ENCODE measurements at regions not wholly inside any gene's neighbourhood (a gene's known extent, or its start where the extent isn't known, plus 50 kb on each side); places are given as distances from the start of the nearest gene placed in this dataset.

DNA sequence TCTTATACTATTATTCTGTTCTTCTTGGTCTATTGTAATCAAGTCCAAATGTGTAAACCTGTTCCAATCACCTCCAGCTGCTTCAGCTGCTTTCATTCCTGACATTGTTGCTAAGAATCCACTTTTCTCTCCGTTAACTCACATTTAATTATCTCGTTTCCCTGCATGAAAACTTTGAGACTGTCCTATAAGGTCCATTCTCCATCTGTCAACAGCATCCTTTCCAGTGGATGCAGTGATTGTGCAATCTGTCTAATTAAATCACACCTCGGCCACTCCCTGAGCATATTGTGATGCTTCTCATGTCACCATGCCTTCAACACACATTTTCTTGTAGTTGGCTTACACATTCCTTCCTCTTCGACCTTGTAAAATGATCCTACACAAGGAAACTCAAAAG is 1626.9 kb upstream of the SLC10A2 start:
- H3K9me3 Mint-ChIP-seq, result no peaks in the 10 kb centered on the region
- no peaks in the 10 kb centered on the region for H3K4me1 Mint-ChIP-seq
- Histone ChIP-seq H3K27me3 (ENCODE audit: control insufficient read depth, insufficient read depth, low read length, poor library complexity, severe bottlenecking) (peaks cover 31% of the 10 kb centered on the region), H3K36me3 (ENCODE audit: control insufficient read depth, insufficient read depth, low read length) (no peaks in the 10 kb centered on the region), H3K4me1 (ENCODE audit: control insufficient read depth, insufficient read depth, low read length) (no peaks in the 10 kb centered on the region), H3K9ac (ENCODE audit: extremely low read depth, low read length, poor library complexity, severe bottlenecking) (no peak overlapping the region), H3K4me3 (ENCODE audit: low read length) (no peak overlapping the region), H3K9me3 (ENCODE audit: control insufficient read depth, low read length) (no peaks in the 10 kb centered on the region), H3K27ac (ENCODE audit: low read depth, low read length) (no peak overlapping the region)
- H3K36me3 Mint-ChIP-seq (ENCODE audit: low read depth), result no peaks in the 10 kb centered on the region
- H3K27me3 Mint-ChIP-seq (ENCODE audit: insufficient read depth), result peaks cover 3% of the 10 kb centered on the region
- H3K4me3 Mint-ChIP-seq, result no peak overlapping the region
- no peak overlapping the region for H3K27ac Mint-ChIP-seq
- TF ChIP-seq, protein P1, sequence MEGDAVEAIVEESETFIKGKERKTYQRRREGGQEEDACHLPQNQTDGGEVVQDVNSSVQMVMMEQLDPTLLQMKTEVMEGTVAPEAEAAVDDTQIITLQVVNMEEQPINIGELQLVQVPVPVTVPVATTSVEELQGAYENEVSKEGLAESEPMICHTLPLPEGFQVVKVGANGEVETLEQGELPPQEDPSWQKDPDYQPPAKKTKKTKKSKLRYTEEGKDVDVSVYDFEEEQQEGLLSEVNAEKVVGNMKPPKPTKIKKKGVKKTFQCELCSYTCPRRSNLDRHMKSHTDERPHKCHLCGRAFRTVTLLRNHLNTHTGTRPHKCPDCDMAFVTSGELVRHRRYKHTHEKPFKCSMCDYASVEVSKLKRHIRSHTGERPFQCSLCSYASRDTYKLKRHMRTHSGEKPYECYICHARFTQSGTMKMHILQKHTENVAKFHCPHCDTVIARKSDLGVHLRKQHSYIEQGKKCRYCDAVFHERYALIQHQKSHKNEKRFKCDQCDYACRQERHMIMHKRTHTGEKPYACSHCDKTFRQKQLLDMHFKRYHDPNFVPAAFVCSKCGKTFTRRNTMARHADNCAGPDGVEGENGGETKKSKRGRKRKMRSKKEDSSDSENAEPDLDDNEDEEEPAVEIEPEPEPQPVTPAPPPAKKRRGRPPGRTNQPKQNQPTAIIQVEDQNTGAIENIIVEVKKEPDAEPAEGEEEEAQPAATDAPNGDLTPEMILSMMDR (conservative IDR thresholded peaks at IDR 0.05), result no peak
- no peak for DNase-seq
- 92 to 93% methylated on average over 3 to 4 of the region's 4 CpGs for WGBS, 2 experiments (ENCODE audit: insufficient coverage in 1 of 2, insufficient read length in 1 of 2)

DNA sequence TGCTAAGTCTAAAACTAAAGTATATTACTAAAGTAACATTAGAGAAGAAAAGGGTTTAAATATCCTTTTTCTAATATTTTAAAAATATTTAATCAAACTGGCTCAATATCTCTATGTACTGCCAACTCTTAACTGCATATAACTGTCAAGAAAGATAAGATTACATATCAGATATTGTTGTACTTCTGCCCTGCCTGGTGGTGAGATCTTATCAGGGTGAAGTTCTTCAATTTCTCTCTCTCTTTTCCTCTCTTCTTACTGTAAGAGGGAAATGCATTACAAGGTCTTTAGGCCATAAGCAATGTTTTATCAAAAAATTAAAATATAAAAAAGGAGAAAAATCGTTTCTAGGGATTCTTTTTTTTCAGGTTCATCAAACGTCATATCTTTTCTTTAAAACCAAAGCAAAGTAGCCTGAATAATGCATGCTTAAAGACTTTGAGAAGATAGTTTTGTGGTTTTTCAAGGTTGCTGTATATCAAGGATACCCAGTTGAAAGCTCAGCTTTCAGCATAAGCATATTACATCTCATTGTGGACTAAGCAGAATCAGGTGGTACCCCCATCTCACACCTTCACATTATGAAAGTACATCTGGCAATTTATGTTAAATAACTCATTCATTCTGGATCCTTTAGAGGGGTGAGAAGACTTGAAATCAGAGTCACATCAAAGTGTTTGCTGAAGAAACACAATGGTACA is 1625.7 kb upstream of the SLC10A2 start:
- H3K4me3 ChIP-seq (ENCODE audit: low read length), result no peak overlapping the region
- H3K9me3 Mint-ChIP-seq, result no peaks in the 10 kb centered on the region
- no peaks in the 10 kb centered on the region for H3K4me1 ChIP-seq (ENCODE audit: control insufficient read depth, insufficient read depth, low read length)
- no peaks in the 10 kb centered on the region for H3K36me3 ChIP-seq (ENCODE audit: control insufficient read depth, insufficient read depth, low read length)
- no peak for DNase-seq
- H3K27me3 Mint-ChIP-seq (ENCODE audit: insufficient read depth), result peaks cover 3% of the 10 kb centered on the region
- TF ChIP-seq, protein P1 (conservative IDR thresholded peaks at IDR 0.05), result no peak
- no peak overlapping the region for H3K27ac Mint-ChIP-seq
- H3K27me3 ChIP-seq (ENCODE audit: control insufficient read depth, insufficient read depth, low read length, poor library complexity, severe bottlenecking), result peaks cover 31% of the 10 kb centered on the region
- WGBS, 2 experiments (ENCODE audit: insufficient coverage in 1 of 2, insufficient read length in 1 of 2), result 75% methylated on average over 2 of the region's 2 CpGs; no CpG with 5 or more reads in 1 of the 2 experiments
- no peaks in the 10 kb centered on the region for H3K36me3 Mint-ChIP-seq (ENCODE audit: low read depth)
- no peak overlapping the region for H3K27ac ChIP-seq (ENCODE audit: low read depth, low read length)
- H3K4me1 Mint-ChIP-seq, result no peaks in the 10 kb centered on the region
- no peaks in the 10 kb centered on the region for H3K9me3 ChIP-seq (ENCODE audit: control insufficient read depth, low read length)
- H3K9ac ChIP-seq (ENCODE audit: extremely low read depth, low read length, poor library complexity, severe bottlenecking), result no peak overlapping the region
- H3K4me3 Mint-ChIP-seq, result no peak overlapping the region

DNA sequence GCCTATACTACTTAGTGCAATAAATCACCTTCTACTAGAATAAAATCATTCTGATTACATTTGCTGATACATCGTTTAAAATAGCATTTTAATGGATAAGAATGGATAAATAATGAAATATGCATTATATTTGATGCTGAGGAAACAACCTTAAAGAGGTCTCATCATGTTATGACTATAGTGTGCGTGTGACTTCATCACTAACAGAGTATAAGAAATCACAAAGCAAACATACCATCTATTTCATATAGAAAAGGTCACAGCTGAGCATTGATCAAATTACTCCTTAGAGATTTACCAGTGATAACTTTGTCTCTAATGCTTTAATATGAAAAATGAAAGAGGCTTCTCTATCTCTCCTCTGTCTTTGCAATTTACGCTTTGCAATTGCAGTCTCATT is 1620.3 kb upstream of the SLC10A2 start:
- no peaks in the 10 kb centered on the region for H3K9me3 Mint-ChIP-seq
- WGBS, 2 experiments (ENCODE audit: insufficient coverage in 1 of 2, insufficient read length in 1 of 2), result 86 to 100% methylated on average over 1 to 3 of the region's 3 CpGs
- Histone ChIP-seq H3K9me3 (ENCODE audit: control insufficient read depth, low read length) (no peaks in the 10 kb centered on the region), H3K27ac (ENCODE audit: low read depth, low read length) (no peak overlapping the region), H3K27me3 (ENCODE audit: control insufficient read depth, insufficient read depth, low read length, poor library complexity, severe bottlenecking) (peaks cover 5% of the 10 kb centered on the region), H3K4me3 (ENCODE audit: low read length) (no peak overlapping the region), H3K9ac (ENCODE audit: extremely low read depth, low read length, poor library complexity, severe bottlenecking) (no peak overlapping the region), H3K36me3 (ENCODE audit: control insufficient read depth, insufficient read depth, low read length) (no peaks in the 10 kb centered on the region), H3K4me1 (ENCODE audit: control insufficient read depth, insufficient read depth, low read length) (no peaks in the 10 kb centered on the region)
- TF ChIP-seq, protein P1 (conservative IDR thresholded peaks at IDR 0.05), result no peak
- no peak overlapping the region for H3K27ac Mint-ChIP-seq
- no peaks in the 10 kb centered on the region for H3K36me3 Mint-ChIP-seq (ENCODE audit: low read depth)
- H3K27me3 Mint-ChIP-seq (ENCODE audit: insufficient read depth), result no peaks in the 10 kb centered on the region
- no peak overlapping the region for H3K4me3 Mint-ChIP-seq
- DNase-seq, result no peak
- no peaks in the 10 kb centered on the region for H3K4me1 Mint-ChIP-seq

Data from endodermal cell (in vitro differentiated cells).